Upper lobe of left lung (tissue), 6 donors: ENCODE measurements at regions not wholly inside any gene's neighbourhood (a gene's known extent, or its start where the extent isn't known, plus 50 kb on each side); places are given as distances from the start of the nearest gene placed in this dataset.

Experiments
- ATAC-seq, 2 donors: fragments of 200-7000 bp; cut with Tn5 transposase; one replicate each; pipeline ENCODE4 v1.9.1; 2022; ENCODE audit warnings: mild to moderate bottlenecking in 2 of 2, moderate library complexity in 2 of 2; ENCODE audit not compliant: low FRiP score in 2 of 2
- DNase-seq, 2 donors: peaks; one replicate each; pipeline ENCODE4 v3.0.0-alpha.2; 2019 to 2020
- H3K27ac ChIP-seq, 4 donors: fragments of 200-600 bp; sonication (generic); one replicate each; pipeline ENCODE4 v1.5.1; 2016 to 2019
- H3K27me3 ChIP-seq, 4 donors: fragments of 200-600 bp; sonication (generic); one replicate each; pipeline ENCODE4 v1.5.1; 2017 to 2019
- H3K36me3 ChIP-seq, 4 donors: fragments of 200-600 bp; sonication (generic); one replicate each; pipeline ENCODE4 v1.5.1; 2016 to 2019
- H3K4me1 ChIP-seq, 4 donors: fragments of 200-600 bp; sonication (generic); one replicate each; pipeline ENCODE4 v1.5.1; 2018 to 2019
- H3K4me3 ChIP-seq, 4 donors: fragments of 200-600 bp; sonication (generic); one replicate each; pipeline ENCODE4 v1.5.1; 2017 to 2019; ENCODE audit warnings: mild to moderate bottlenecking in 2 of 4, moderate library complexity in 1 of 4
- H3K9me3 ChIP-seq, 4 donors: fragments of 200-600 bp; sonication (generic); one replicate each; pipeline ENCODE4 v1.5.1; 2018 to 2019
- CTCF ChIP-seq, 6 experiments: fragments of 450-650 bp in 4 of 6; fragments of 200-600 bp in 2 of 6; sonication (generic) in 2 of 6; IDR thresholded peaks; one replicate each; pipeline ENCODE4 v1.5.1; 2016 to 2019; ENCODE audit warnings: antibody characterized with exemption in 6 of 6
- EP300 ChIP-seq, 4 donors: sonication (generic); formaldehyde crosslinking; IDR thresholded peaks; one replicate each; pipeline ENCODE4 v1.5.1; 2017; ENCODE audit warnings: antibody characterized with exemption in 4 of 4, control low read depth in 2 of 4
- POLR2A ChIP-seq, 4 donors: fragments of 450-650 bp; IDR thresholded peaks; one replicate each; pipeline ENCODE4 v1.5.1; 2016 to 2017; ENCODE audit warnings: antibody characterized with exemption in 4 of 4, mild to moderate bottlenecking in 2 of 4
- POLR2AphosphoS5 ChIP-seq, 2 donors: sonication (generic); formaldehyde crosslinking; IDR thresholded peaks; one replicate each; pipeline ENCODE4 v1.5.1; 2017; ENCODE audit warnings: antibody characterized with exemption in 2 of 2
- WGBS, 2 donors: methylation state at CpG; one replicate each; pipeline ENCODE4 v1.1.5; 2017 to 2018; 5-methylcytosine and 5-hydroxymethylcytosine counted together
- donor health status: DM: no; HTN: no; CAD: no; lungs with moderate emphysema.
- donor health status: DM: no; HTN: yes; CAD: no; lungs with severe emphysema.

DNA sequence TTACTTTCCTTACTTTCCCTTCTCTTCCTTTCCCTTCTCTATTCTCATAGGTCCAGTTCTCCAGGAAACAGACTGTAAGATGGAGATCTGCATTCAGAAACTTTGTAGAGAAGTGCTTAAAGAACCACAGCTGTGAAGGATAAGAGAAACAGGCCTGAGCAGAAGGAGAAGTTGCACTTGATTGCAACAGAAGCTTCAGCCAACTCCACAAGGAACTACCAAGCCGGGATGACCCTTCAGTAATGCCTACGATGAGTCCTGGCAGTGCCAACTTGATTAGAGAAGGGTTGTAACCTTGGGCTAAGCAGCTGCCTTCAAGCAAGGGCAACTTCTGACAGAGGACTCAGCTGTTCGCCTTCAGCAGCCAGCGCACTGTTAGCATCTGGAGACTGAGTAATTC lies 413.3 kb upstream of the RASGEF1B start:
- H3K36me3 ChIP-seq: no peaks in the 10 kb centered on the region
- WGBS, 2 donors: 87 to 97% methylated on average over 4 of the region's 4 CpGs
- no peak for TF ChIP-seq CTCF (IDR thresholded peaks at IDR 0.05)
- TF ChIP-seq POLR2AphosphoS5 (IDR thresholded peaks at IDR 0.05): no peak
- TF ChIP-seq EP300 (IDR thresholded peaks at IDR 0.05): no peak
- TF ChIP-seq POLR2A (IDR thresholded peaks at IDR 0.05): no peak
- H3K27ac ChIP-seq: no peak overlapping the region
- peak in 1 of 2 donors; percentile 64 for ATAC-seq
- no peak overlapping the region for H3K4me3 ChIP-seq
- peaks cover 0 to 6% (median 0%) of the 10 kb centered on the region in 4 donors for H3K9me3 ChIP-seq
- no peaks in the 10 kb centered on the region for H3K27me3 ChIP-seq
- no peak for DNase-seq
- no peaks in the 10 kb centered on the region for H3K4me1 ChIP-seq

GRCh38 chr4:81883530-81884450 lies 412.1 kb upstream of the RASGEF1B start:
- ATAC-seq: no peak
- no peaks in the 10 kb centered on the region for H3K36me3 ChIP-seq
- 83 to 89% methylated on average over 6 to 7 of the region's 7 CpGs for WGBS, 2 donors

DNA sequence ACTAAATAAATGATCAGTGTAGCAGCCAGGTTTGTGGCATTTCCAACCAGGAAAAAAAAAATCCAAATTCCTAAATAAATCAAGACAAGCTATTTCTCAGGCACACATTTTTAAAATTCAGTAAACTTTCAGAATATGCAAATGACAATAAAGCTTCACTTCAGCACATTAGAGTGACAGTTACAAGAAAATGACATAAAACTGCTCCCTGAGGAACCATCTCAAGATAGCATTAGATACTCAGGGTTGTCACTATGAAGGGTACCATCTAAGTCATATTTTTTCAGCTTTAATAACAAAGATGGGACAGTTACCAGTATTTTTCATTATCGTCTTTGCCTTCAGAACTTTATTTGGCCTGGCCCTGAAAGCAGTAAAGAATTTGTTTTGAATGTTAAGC lies 411.3 kb upstream of the RASGEF1B start:
- 85 to 96% methylated on average over 1 of the region's 1 CpG for WGBS, 2 donors
- Histone ChIP-seq H3K27ac (no peak overlapping the region), H3K36me3 (no peaks in the 10 kb centered on the region), H3K27me3 (no peaks in the 10 kb centered on the region), H3K4me1 (no peaks in the 10 kb centered on the region), H3K9me3 (peaks cover 0 to 6% (median 0%) of the 10 kb centered on the region in 4 donors), H3K4me3 (no peak overlapping the region)
- DNase-seq: no peak
- ATAC-seq: no peak
- no peak for TF ChIP-seq POLR2A (IDR thresholded peaks at IDR 0.05)
- no peak for TF ChIP-seq EP300 (IDR thresholded peaks at IDR 0.05)
- no peak for TF ChIP-seq CTCF (IDR thresholded peaks at IDR 0.05)
- TF ChIP-seq POLR2AphosphoS5 (IDR thresholded peaks at IDR 0.05): no peak

More at GRCh38 chr4:81883530-81884450, 412.1 kb upstream of the RASGEF1B start:
- DNase-seq: no peak
- no peak overlapping the region for H3K27ac ChIP-seq
- H3K9me3 ChIP-seq: peaks cover 0 to 6% (median 0%) of the 10 kb centered on the region in 4 donors
- H3K4me3 ChIP-seq: no peak overlapping the region
- no peaks in the 10 kb centered on the region for H3K27me3 ChIP-seq
- TF ChIP-seq POLR2A (IDR thresholded peaks at IDR 0.05) (no peak), EP300 (IDR thresholded peaks at IDR 0.05) (no peak), CTCF (IDR thresholded peaks at IDR 0.05) (no peak), POLR2AphosphoS5 (IDR thresholded peaks at IDR 0.05) (no peak)
- no peaks in the 10 kb centered on the region for H3K4me1 ChIP-seq

DNA sequence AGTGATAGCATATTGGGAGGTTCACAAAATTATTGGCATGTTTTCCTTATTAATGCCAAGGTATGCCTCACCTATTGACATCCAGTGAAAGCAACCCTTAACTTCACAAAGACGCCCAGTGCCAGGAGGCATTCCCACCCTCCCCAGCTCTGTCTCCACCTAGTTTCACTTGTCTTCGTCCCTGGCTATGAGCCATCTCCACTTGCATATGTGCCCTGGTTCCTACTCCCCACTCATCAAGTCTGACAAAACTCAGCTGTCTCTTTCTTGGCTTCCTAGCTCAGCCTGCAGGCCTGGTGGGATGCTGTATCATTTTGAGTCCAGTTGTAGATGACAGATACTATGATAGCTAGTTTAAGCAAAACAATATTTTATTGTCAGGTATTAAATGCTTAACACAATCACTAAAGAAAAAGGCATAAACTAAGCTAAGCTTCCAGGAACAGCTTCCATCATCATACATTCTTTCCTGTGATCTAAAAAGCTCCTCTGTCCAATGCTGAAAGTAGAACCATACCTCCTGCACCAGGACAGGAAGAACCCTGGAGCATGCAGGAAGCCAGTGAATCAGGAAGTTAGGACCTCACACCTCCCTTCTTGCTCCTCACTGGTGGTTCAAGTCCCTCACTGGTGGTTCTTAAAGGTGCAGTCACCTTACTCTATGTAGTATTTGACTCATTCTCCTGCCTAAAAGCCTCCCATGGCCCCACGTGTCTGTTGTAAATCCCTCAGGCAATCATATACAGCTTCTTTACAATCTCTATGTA lies 410.3 kb upstream of the RASGEF1B start:
- H3K36me3 ChIP-seq: no peaks in the 10 kb centered on the region
- no peak overlapping the region for H3K4me3 ChIP-seq
- H3K27me3 ChIP-seq: no peaks in the 10 kb centered on the region
- no peaks in the 10 kb centered on the region for H3K4me1 ChIP-seq
- no peak overlapping the region for H3K27ac ChIP-seq
- ATAC-seq: no peak
- WGBS, 2 donors: 62 to 74% methylated on average over 3 of the region's 3 CpGs
- no peak for DNase-seq
- TF ChIP-seq POLR2A (IDR thresholded peaks at IDR 0.05) (no peak), EP300 (IDR thresholded peaks at IDR 0.05) (no peak), POLR2AphosphoS5 (IDR thresholded peaks at IDR 0.05) (no peak), CTCF (IDR thresholded peaks at IDR 0.05) (no peak)
- H3K9me3 ChIP-seq: peaks cover 0 to 6% (median 0%) of the 10 kb centered on the region in 4 donors
